ENCODE measurements at regions not wholly inside any gene's neighbourhood (a gene's known extent, or its start where the extent isn't known, plus 50 kb on each side); places are given as distances from the start of the nearest gene placed in this dataset.
A peak's percentile ranks its signal among the peaks of the same experiment; 100 is the strongest.

DNA sequence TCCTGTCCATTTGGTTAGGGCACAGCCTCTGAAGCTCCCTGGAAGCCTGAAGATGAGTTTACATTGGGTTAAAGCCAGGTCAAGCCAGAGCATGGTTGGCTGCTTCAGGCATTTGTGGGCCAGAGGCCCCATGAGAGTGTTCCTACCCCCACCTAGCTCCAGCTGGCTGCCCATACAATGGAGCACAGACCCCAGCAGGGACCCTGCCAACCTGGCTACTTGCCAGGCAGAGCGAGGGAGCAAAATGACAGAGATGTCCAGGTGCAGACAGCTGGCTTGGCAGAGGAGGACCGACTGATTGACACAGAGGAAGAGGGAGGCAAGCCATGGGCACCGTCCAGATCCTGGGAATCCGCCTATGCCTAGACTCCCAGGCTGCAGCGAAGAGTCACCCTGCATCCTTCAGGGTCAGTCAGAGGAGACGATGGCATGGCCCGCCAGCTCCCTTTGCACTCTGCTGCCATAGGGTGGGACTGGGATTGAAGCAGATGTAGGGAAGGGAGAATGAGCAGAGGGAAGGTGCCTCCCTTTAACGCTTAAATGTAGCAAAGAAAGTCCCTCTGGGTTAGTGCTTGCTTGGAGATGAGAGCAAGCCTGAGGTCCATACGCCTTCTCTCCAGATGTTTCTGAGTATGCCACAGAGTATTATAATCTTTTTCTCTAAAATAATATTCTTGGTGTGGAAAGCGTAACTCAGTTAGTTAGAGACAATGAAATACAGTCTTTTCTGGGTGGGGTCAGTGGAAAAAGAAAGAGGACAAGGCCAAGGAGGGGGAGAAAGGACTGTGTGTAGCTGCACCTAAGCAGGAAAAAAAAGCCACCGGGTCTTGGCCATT is 77.6 kb upstream of the FYN start:
- TF ChIP-seq, protein P1, sequence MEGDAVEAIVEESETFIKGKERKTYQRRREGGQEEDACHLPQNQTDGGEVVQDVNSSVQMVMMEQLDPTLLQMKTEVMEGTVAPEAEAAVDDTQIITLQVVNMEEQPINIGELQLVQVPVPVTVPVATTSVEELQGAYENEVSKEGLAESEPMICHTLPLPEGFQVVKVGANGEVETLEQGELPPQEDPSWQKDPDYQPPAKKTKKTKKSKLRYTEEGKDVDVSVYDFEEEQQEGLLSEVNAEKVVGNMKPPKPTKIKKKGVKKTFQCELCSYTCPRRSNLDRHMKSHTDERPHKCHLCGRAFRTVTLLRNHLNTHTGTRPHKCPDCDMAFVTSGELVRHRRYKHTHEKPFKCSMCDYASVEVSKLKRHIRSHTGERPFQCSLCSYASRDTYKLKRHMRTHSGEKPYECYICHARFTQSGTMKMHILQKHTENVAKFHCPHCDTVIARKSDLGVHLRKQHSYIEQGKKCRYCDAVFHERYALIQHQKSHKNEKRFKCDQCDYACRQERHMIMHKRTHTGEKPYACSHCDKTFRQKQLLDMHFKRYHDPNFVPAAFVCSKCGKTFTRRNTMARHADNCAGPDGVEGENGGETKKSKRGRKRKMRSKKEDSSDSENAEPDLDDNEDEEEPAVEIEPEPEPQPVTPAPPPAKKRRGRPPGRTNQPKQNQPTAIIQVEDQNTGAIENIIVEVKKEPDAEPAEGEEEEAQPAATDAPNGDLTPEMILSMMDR (conservative IDR thresholded peaks at IDR 0.05) = no peak

DNA sequence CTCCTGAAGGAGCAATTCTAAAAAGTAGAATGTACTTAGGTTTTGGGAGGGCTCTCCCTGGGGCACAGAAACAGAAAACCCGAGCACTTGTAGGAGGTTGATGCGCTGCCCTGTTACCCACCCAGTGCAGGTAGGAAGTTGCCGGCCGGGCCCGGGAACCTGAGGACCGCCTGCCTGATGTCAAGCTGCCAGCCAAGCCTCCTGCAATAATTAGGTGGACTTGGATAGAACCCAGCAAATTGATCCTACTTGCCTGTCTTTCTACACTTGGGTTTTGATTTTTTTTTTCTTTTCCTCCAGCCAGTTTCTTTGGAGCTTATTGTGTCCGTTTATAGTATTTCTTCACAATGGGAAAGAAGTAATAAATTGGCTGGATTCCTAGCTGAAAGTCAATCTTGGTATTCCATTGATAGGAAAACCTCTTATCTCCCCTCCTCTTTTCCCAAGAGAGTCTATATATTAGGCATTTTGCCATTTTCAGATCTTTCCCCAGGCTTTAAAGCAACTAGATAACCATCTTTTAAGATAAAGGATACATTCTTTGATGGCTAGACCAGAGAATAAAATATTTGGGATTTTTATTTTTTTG is 78.3 kb upstream of the FYN start:
- no peak overlapping the region for H3K27ac ChIP-seq
- TF ChIP-seq, protein P1 (conservative IDR thresholded peaks at IDR 0.05) = no peak

More for the DNA sequence above, 77.6 kb upstream of the FYN start:
- H3K27ac ChIP-seq = peak overlapping the region; percentile 20; the same call in 1 of the 2 replicates

DNA sequence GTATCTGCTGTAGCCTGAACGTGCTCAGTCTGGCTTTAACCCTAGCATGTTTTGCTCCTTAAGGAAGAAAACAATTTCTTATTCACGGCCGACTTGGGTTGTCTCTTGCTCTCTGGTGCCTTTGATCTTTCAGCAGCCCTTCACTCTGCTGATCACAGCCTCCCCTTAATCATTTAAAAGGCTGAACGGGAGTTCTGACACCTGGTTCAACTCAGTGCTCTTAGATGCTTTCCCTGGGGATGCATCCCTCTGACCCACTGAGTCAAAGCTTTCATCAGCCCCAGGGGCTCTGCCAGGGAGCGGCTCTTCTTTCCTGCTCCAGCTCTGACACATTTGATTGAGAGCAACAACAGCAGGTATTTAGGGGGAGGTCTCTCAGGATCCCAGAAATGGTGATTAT is 79.0 kb upstream of the FYN start:
- TF ChIP-seq, protein P1 (conservative IDR thresholded peaks at IDR 0.05) = no peak
- H3K27ac ChIP-seq = no peak overlapping the region

DNA sequence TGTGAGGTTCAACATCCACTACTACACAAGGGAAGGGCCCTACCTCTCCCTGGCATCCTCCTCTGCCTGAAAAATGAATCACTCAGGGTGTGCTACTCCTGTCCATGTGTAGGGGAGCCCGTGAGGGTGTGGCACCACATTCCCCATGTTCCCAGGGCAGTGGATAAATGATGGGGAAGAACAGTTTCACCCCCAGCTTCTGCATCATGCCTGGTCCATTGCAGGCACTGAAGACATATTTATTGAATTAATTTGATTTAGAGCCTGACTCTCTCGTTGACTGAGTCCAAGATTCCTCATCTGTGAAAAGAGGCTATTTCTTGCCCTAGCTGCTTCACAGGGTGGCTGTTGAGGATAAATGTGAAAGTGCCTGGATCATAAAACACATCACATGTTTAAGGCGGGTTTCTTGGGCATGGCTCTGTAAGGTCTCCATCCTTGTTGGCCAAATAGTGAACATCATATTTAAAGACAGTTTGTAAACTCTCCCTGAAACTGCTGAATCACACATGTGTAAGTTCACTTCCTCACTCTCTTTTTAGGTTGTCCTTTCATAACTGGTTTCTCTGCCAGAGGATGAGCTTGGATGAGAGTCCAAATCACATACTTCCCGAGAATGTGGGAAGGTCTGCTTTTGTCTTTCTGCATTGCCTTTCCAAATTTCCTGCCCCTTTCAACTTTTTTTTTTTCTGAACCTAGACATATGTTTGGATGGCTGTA is 79.7 kb upstream of the FYN start:
- TF ChIP-seq, protein P1 (conservative IDR thresholded peaks at IDR 0.05) = no peak
- no peak overlapping the region for H3K27ac ChIP-seq

DNA sequence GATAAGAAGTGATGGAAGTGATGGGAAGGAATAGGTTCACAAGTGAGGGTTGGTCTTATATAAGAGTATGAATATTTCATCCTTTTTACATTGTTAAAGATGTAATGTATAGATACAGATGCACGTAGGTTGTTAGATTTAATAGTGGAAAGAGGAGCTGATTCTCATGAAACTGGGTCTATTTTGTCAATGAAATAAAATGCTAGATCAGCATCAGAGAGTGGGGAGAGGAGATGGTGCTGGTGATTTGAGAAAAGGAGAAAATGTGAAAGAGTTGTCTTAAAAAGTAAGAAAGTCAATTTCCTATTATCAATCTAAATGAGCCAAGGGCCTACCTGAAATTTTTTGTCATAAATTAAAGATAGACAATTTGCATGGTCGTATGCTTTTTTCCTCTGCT is 82.8 kb upstream of the FYN start:
- TF ChIP-seq, protein P1 (conservative IDR thresholded peaks at IDR 0.05) = no peak
- no peak overlapping the region for H3K27ac ChIP-seq

DNA sequence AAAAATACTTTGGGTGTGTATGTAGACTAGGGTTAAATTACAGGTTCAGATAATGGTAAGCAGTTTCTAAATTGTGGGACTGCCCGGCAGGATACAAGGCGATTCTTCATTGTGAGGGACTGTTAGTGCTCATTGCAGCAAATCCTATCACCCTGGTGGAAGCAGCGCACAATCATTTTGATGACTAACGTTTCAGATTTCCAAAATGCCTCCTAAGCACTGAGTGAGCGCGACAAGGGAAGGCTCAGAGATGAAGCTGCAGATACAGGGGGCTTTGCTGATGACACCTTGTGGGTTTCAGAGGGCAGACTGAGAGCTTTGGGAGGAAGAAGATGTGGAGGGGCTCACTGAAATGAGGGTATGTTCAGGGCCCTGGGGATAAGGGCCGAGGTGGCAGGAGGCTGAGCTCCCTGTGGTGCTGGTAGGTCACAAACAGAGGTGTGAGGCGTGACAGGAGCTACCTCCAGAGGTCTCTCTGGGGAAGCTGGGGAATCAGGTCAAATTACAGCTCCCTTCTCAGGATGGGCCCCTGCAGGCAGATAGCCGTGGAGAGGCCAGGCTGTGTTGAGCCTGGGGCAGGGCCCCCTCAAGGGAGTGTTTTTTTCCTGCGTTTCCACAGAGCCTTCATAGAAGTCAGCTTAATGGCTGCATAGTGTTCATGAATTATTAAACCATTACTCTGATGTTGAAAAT is 84.5 kb upstream of the FYN start:
- H3K27ac ChIP-seq = no peak overlapping the region

More for the DNA sequence above, 84.5 kb upstream of the FYN start:
- TF ChIP-seq, protein P1 (conservative IDR thresholded peaks at IDR 0.05) = no peak
